ENCODE measurements at regions not wholly inside any gene's neighbourhood (a gene's known extent, or its start where the extent isn't known, plus 50 kb on each side); places are given as distances from the start of the nearest gene placed in this dataset.

- H3K4me3 ChIP-seq (ENCODE audit: low read depth, low read length), result no peak overlapping the region
- no peak for DNase-seq (ENCODE audit: low read depth)
- TF ChIP-seq CTCF (IDR thresholded peaks at IDR 0.05; ENCODE audit: control insufficient read depth, extremely low read depth, insufficient read depth), result no peak
These were observed 235.4 kb downstream of the RAD51AP2 start for GRCh38 chr2:17282826-17283225.

- TF ChIP-seq CTCF (IDR thresholded peaks at IDR 0.05; ENCODE audit: control insufficient read depth, extremely low read depth, insufficient read depth), result no peak
- H3K4me3 ChIP-seq (ENCODE audit: low read depth, low read length), result no peak overlapping the region
- DNase-seq (ENCODE audit: low read depth), result no peak
These were observed 236.0 kb downstream of the RAD51AP2 start for GRCh38 chr2:17282245-17282644.

DNA sequence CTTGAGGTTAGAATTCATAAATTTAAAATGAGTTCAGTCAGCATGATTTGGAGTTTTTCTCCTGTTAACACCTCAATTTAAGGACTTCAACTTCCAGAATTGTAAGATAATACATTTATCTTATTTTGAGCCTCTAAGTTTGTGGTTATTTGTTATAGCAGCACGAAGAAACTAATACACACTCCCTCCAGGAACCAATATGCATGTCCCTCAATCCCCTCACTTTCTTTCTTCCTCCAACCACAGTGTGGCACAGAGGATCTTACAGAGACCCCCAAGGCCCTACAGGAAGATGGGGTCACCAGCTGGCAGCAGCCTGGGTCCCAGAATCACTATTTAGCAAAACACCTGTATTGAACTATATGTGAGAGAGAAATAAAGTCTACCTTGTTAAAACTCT is 242.0 kb downstream of the RAD51AP2 start:
- no peak overlapping the region for H3K4me3 ChIP-seq (ENCODE audit: low read depth, low read length)
- DNase-seq (ENCODE audit: low read depth), result no peak
- no peak for TF ChIP-seq CTCF (IDR thresholded peaks at IDR 0.05; ENCODE audit: control insufficient read depth, extremely low read depth, insufficient read depth)

DNA sequence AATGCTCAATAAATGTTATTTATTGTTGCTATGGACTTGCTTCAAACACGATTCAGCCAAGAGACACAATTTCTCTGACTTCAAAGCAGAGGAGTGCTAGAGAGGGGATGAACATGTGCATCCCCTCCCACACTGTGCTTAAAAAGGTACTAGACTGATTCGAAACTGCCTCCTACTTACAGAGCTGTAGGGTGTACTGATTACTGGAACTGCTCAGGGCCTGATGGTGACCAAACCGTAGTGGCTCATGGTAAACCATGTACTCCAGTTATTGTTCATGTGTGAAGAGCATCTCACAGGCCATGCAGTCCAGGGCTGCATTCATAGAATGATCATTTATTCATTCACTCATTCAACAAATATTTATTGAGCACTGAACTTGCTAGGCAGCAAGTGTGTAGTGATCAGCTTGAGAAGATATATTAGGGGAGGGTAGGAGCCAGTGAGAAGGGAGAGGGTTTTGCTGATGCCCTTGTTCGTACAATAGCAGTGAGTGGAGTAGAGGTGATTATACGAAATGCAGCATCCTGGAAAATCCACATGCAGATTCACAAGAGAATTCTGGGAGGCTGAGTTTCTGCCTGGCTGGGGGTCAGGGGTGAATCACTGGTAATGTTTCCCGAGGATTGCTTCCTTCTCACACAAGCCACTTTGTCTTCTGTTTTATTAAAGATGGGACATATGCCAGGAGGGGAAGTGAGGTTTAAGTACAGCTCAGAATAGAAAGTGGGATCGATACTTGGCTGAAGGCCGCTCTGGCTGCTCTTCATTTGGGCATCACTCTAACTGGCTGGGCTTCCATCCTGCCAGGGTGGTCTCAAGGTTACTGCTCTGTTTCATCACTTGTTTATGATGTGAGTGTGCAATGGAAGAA is 245.4 kb downstream of the RAD51AP2 start:
- no peak for TF ChIP-seq CTCF (IDR thresholded peaks at IDR 0.05; ENCODE audit: control insufficient read depth, extremely low read depth, insufficient read depth)
- H3K4me3 ChIP-seq (ENCODE audit: low read depth, low read length), result no peak overlapping the region
- DNase-seq (ENCODE audit: low read depth), result no peak

DNA sequence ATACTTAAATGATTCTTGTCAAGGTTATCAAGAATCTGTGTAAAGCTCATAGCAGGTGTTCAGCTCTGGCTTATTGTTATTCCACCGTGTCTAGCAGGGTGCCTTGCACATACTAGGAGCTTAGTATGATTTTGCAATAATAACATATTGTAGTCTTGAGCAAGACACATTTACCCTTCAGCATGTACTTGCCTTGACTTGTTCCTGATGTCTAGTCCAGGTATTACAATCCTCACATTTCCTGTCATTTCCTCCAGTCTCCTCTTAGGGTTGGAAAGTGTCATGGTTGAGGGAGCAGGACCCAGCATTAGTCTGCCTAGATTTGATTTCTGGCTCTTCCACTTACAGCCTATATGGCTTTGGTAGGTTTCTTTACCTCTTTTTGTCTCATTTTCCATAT is 246.1 kb downstream of the RAD51AP2 start:
- DNase-seq (ENCODE audit: low read depth), result no peak
- no peak overlapping the region for H3K4me3 ChIP-seq (ENCODE audit: low read depth, low read length)
- TF ChIP-seq CTCF (IDR thresholded peaks at IDR 0.05; ENCODE audit: control insufficient read depth, extremely low read depth, insufficient read depth), result no peak

GRCh38 chr2:17271416-17271815 is 246.8 kb downstream of the RAD51AP2 start:
- TF ChIP-seq CTCF (IDR thresholded peaks at IDR 0.05; ENCODE audit: control insufficient read depth, extremely low read depth, insufficient read depth), result no peak
- DNase-seq (ENCODE audit: low read depth), result no peak
- H3K4me3 ChIP-seq (ENCODE audit: low read depth, low read length), result no peak overlapping the region

GRCh38 chr2:17270894-17271293 is 247.3 kb downstream of the RAD51AP2 start:
- TF ChIP-seq CTCF (IDR thresholded peaks at IDR 0.05; ENCODE audit: control insufficient read depth, extremely low read depth, insufficient read depth), result no peak
- no peak for DNase-seq (ENCODE audit: low read depth)
- H3K4me3 ChIP-seq (ENCODE audit: low read depth, low read length), result no peak overlapping the region

Measured in LNCaP clone FGC (cell line).